Lower lobe of right lung (tissue), 2 donors: ENCODE measurements at regions not wholly inside any gene's neighbourhood (a gene's known extent, or its start where the extent isn't known, plus 50 kb on each side); places are given as distances from the start of the nearest gene placed in this dataset.
"Not testable (repeated sequence)": the region's sequence is repeated elsewhere in the genome, so short reads cannot be mapped to it uniquely, and the experiment has no call there.

Experiments used
- ATAC-seq, 2 donors: fragments of 200-7000 bp; cut with Tn5 transposase; one replicate each; pipeline ENCODE4 v1.9.1; 2020 to 2022; ENCODE audit warnings: mild to moderate bottlenecking in 2 of 2, moderate library complexity in 2 of 2
- DNase-seq: peaks from one replicate; pipeline ENCODE4 v3.0.0-alpha.2; 2020
- H3K27ac ChIP-seq: fragments of 200-600 bp; one replicate; pipeline ENCODE4 v1.8.0; 2022
- H3K27me3 ChIP-seq: fragments of 200-600 bp; one replicate; pipeline ENCODE4 v1.8.0; 2022; ENCODE audit warnings: low read depth
- H3K36me3 ChIP-seq: fragments of 200-600 bp; one replicate; pipeline ENCODE4 v1.8.0; 2022; ENCODE audit warnings: mild to moderate bottlenecking
- H3K4me1 ChIP-seq: fragments of 200-600 bp; one replicate; pipeline ENCODE4 v1.8.0; 2022
- H3K4me3 ChIP-seq: fragments of 200-600 bp; one replicate; pipeline ENCODE4 v1.8.0; 2022; ENCODE audit warnings: mild to moderate bottlenecking
- H3K9me3 ChIP-seq: fragments of 200-600 bp; one replicate; pipeline ENCODE4 v1.8.0; 2022
- CTCF ChIP-seq: fragments of 200-600 bp; IDR thresholded peaks from one replicate; pipeline ENCODE4 v1.8.0; 2022; ENCODE audit warnings: antibody characterized with exemption, mild to moderate bottlenecking
- intact Hi-C: fragments of 100-400 bp; cut with DNase I; formaldehyde crosslinking; loops from one replicate; pipeline ENCODE4 v1.11.0; 2022
- donor health status: DM: no; HTN: yes; CAD: no; lungs with severe emphysema.

GRCh38 chr13:54033323-54033861 is 1004.8 kb downstream of the OLFM4 start:
- Histone ChIP-seq H3K4me1 (no peaks in the 10 kb centered on the region), H3K36me3 (no peaks in the 10 kb centered on the region), H3K9me3 (no peaks in the 10 kb centered on the region), H3K4me3 (no peak overlapping the region), H3K27me3 (no peaks in the 10 kb centered on the region), H3K27ac (no peak overlapping the region)
- DNase-seq (no peak), ATAC-seq (no peak)
- intact Hi-C loops = no loop called here
- no peak for TF ChIP-seq CTCF

GRCh38 chr13:54034047-54034446 is 1005.4 kb downstream of the OLFM4 start:
- no peak overlapping the region for H3K27ac ChIP-seq
- DNase-seq (no peak), ATAC-seq (no peak)
- no peak for TF ChIP-seq CTCF
- no peaks in the 10 kb centered on the region for H3K36me3 ChIP-seq
- H3K27me3 ChIP-seq = no peaks in the 10 kb centered on the region
- no peaks in the 10 kb centered on the region for H3K9me3 ChIP-seq
- intact Hi-C loops = no loop called here
- H3K4me3 ChIP-seq = no peak overlapping the region
- no peaks in the 10 kb centered on the region for H3K4me1 ChIP-seq

- intact Hi-C loops, H3K4me3 ChIP-seq, H3K27me3 ChIP-seq, DNase-seq, H3K27ac ChIP-seq, H3K4me1 ChIP-seq, H3K36me3 ChIP-seq, H3K9me3 ChIP-seq, ATAC-seq: not testable (repeated sequence)
Measured at GRCh38 chr13:54057416-54057815, 1028.8 kb downstream of the OLFM4 start.

- DNase-seq, H3K4me1 ChIP-seq, H3K27ac ChIP-seq, H3K9me3 ChIP-seq, H3K4me3 ChIP-seq, H3K27me3 ChIP-seq, ATAC-seq, intact Hi-C loops, H3K36me3 ChIP-seq: not testable (repeated sequence)
Measured at GRCh38 chr13:54069958-54070357, 1041.3 kb downstream of the OLFM4 start.

GRCh38 chr13:54077569-54077968 is 1049.0 kb downstream of the OLFM4 start:
- ATAC-seq (no peak), DNase-seq (no peak)
- Histone ChIP-seq H3K4me3 (no peak overlapping the region), H3K36me3 (no peaks in the 10 kb centered on the region), H3K27me3 (no peaks in the 10 kb centered on the region), H3K9me3 (no peaks in the 10 kb centered on the region), H3K27ac (no peak overlapping the region), H3K4me1 (no peaks in the 10 kb centered on the region)
- intact Hi-C loops = no loop called here
- TF ChIP-seq CTCF = no peak

- intact Hi-C loops = no loop called here
- Histone ChIP-seq H3K4me1 (no peaks in the 10 kb centered on the region), H3K4me3 (no peak overlapping the region), H3K9me3 (no peaks in the 10 kb centered on the region), H3K36me3 (no peaks in the 10 kb centered on the region), H3K27ac (no peak overlapping the region), H3K27me3 (no peaks in the 10 kb centered on the region)
- ATAC-seq (no peak), DNase-seq (no peak)
- TF ChIP-seq CTCF = no peak
Measured at GRCh38 chr13:54078271-54078870, 1049.8 kb downstream of the OLFM4 start.

- DNase-seq, H3K9me3 ChIP-seq, H3K4me1 ChIP-seq, H3K36me3 ChIP-seq, H3K27ac ChIP-seq, H3K4me3 ChIP-seq, H3K27me3 ChIP-seq, ATAC-seq, intact Hi-C loops: not testable (repeated sequence)
Measured at GRCh38 chr13:54082309-54082708, 1053.7 kb downstream of the OLFM4 start.
